GM19240 (cell line): ENCODE measurements at regions not wholly inside any gene's neighbourhood (a gene's known extent, or its start where the extent isn't known, plus 50 kb on each side); places are given as distances from the start of the nearest gene placed in this dataset.
"Not testable (repeated sequence)": the region's sequence is repeated elsewhere in the genome, so short reads cannot be mapped to it uniquely, and the experiment has no call there.

Experiments used
- DNase-seq: peaks from one replicate; pipeline ENCODE4 v3.0.0; 2011; ENCODE audit warnings: low spot score; ENCODE audit not compliant: insufficient read length

DNA sequence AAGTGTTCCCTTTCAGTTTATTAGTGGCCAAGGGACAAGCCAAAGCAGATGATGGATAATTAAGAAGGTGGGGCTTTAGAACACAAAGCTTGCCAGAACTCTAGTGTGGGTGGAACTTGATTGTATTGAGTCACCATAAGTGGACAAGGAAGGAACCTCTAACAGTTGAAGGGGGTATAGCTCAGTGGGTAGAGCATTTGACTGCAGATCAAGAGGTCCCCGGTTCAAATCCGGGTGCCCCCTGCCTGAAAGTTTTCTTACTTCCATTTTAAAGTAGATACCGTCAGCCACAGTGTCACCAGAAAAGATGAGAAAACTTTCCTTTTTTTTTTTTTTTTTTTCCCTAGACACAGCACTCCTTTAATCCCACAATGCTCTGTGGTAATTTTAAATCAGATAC lies 152.3 kb downstream of the MTHFS start:
- not testable (repeated sequence) for DNase-seq

DNA sequence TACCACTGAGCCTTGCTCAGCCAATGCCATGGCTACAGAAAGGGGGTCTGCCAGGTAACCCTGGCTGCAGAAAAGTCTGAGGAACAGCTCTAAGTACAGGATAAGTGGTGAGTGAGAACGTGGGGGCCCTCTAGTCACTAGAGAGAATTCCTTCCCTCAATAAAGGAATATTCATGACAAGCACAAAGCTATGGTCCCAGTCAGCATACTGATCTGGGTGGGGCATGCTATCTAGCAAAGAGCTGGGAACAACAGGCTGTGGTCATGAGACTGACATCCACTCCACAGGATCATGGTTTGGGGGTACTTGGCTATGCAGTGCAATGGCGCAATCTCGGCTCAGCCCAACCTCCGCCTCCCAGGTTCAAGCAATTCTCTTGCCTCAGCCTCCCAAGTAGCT lies 140.4 kb downstream of the MTHFS start:
- no peak for DNase-seq

GRCh38 chr15:79765081-79765480 lies 131.7 kb downstream of the MTHFS start:
- DNase-seq, result no peak

GRCh38 chr15:79769069-79769481 lies 127.7 kb downstream of the MTHFS start:
- DNase-seq, result no peak

GRCh38 chr15:79769933-79770759 lies 126.7 kb downstream of the MTHFS start:
- no peak for DNase-seq

DNA sequence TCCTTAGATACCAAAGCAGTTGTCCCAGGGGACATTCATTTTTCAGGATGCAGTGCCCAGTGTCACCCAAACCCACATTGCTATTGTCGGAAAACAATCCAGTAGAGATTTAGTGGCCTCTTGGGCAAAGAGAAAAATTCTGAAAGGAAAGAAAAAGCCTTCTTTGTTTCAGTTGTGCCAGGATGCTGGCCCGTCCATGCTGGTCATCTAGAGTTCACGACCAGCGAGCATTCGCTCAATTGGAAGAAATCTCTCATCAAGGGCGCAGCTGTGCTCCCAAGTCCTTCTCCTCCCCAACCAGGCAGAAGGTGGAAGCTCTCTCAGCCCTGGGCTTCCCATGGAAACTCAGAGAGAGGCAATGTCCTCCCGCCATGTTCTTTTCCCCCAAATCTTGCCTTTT lies 123.7 kb downstream of the MTHFS start:
- no peak for DNase-seq

- no peak for DNase-seq
Observed at GRCh38 chr15:79775821-79776220, 121.0 kb downstream of the MTHFS start.

- no peak for DNase-seq
Observed at GRCh38 chr15:79777916-79778315, 118.9 kb downstream of the MTHFS start.

GRCh38 chr15:79778378-79778990 lies 118.3 kb downstream of the MTHFS start:
- DNase-seq, result no peak

DNA sequence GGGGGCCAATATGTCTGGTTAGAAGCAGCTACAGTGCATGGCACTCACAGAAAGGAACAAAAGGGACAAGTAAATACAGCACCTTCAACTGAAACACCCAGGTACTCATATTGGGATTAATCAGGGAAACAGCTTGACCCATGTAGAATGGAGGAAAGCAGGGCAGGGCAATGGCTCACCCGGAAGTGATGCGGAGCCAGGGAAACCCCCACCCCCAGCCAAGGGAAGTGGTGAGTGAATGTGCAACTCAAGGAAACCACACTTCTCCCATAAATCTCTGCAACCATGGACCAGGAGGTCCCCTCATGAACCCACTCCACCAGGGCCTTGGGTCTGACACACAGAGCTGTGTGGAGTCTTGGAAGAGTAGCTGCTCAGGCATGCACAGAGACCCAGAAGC lies 117.1 kb downstream of the MTHFS start:
- no peak for DNase-seq

DNA sequence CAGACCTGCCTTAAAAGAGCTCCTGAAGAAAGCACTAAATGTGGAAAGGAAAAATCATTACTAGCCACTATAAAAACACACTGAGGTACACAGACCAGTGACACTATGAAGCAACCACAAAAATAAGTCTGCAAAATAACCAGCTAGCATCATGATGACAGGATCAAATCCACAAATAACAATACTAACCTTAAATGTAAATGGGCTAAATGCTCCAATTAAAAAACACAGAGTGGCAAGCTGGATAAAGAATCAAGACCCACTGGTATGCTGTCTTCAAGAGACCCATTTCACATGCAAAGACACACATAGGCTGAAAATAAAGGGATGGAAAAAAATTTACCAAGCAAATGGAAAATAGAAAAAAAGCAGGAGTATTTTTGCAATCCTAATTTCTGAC lies 114.5 kb downstream of the MTHFS start:
- DNase-seq, result not testable (repeated sequence)
